Adrenal gland (tissue), 9 donors: ENCODE measurements at regions not wholly inside any gene's neighbourhood (a gene's known extent, or its start where the extent isn't known, plus 50 kb on each side); places are given as distances from the start of the nearest gene placed in this dataset.

Experiments used
- DNase-seq, 7 donors: peaks; one replicate each; pipeline ENCODE4 v3.0.0-alpha.2; 2019 to 2020
- H3K27ac ChIP-seq, 5 donors: fragments of 200-600 bp; sonication (generic) in 4 of 5; 1 replicate in 3 of 5; 2 replicates in 2 of 5; pipeline versions ENCODE4 v1.5.1 to v1.8.0; 2016 to 2020; ENCODE audit warnings: mild to moderate bottlenecking in 1 of 5
- H3K27me3 ChIP-seq: fragments of 200-600 bp; 2 replicates; pipeline ENCODE4 v1.8.0; 2021
- H3K36me3 ChIP-seq, 2 donors: fragments of 200-600 bp; replicated peaks in 1 of 2; 1 replicate in 1 of 2; 2 replicates in 1 of 2; pipeline versions ENCODE4 v1.5.1 to v1.8.0; 2018 to 2022
- H3K4me1 ChIP-seq, 2 donors: fragments of 200-600 bp; replicated peaks in 1 of 2; 1 replicate in 1 of 2; 2 replicates in 1 of 2; pipeline versions ENCODE4 v1.5.1 to v1.8.0; 2018 to 2021
- H3K4me3 ChIP-seq, 4 donors: fragments of 200-600 bp; sonication (generic) in 3 of 4; one replicate each; pipeline ENCODE4 v1.5.1; 2016 to 2018
- H3K9me3 ChIP-seq, 3 donors: fragments of 200-600 bp; sonication (generic) in 1 of 3; replicated peaks in 1 of 3; 1 replicate in 2 of 3; 2 replicates in 1 of 3; pipeline versions ENCODE4 v1.5.1 to v1.8.0; 2016 to 2021
- CTCF ChIP-seq, 6 experiments: fragments of 450-650 bp in 4 of 6; fragments of 200-600 bp in 2 of 6; sonication (generic) in 1 of 6; IDR thresholded peaks; 1 replicate in 5 of 6; 2 replicates in 1 of 6; pipeline versions ENCODE4 v1.5.1 to v1.8.0; 2016 to 2021; ENCODE audit warnings: antibody characterized with exemption in 6 of 6, mild to moderate bottlenecking in 2 of 6, moderate library complexity in 1 of 6
- POLR2A ChIP-seq, 2 donors: fragments of 450-650 bp; IDR thresholded peaks; one replicate each; pipeline ENCODE4 v1.6.1; 2017; ENCODE audit warnings: antibody characterized with exemption in 2 of 2, mild to moderate bottlenecking in 2 of 2, moderate library complexity in 1 of 2
- WGBS, 4 donors: extraction: QIAGEN DNeasy Blood & Tissue Kit in 2 of 4; methylation state at CpG; one replicate each; pipeline versions ENCODE4 v1.1.5 to v1.1.7; 2013 to 2017; 5-methylcytosine and 5-hydroxymethylcytosine counted together
- intact Hi-C, 2 donors: fragments of 100-400 bp; cut with DNase I; formaldehyde crosslinking; loops; one replicate each; pipeline versions ENCODE4 v1.14.1 to v1.15.0; 2022 to 2023
- donor health status: healthy with polysubstance abuse.
- donor health status: Bipolar disorder and iron deficiency.
- donor health status: DM: yes; HTN: yes; CAD: no.
- donor health status: DM: no; HTN: no; CAD: no.
- donor health status: DM: no; HTN: no; CAD: no.

GRCh38 chr11:69231466-69232018, 62.4 kb upstream of the MYEOV start:
- H3K27me3 ChIP-seq: peaks cover 5% of the 10 kb centered on the region
- no peaks in the 10 kb centered on the region for H3K9me3 ChIP-seq
- WGBS, 4 donors: 67 to 82% (median 71%) methylated on average over 9 of the region's 9 CpGs
- H3K4me3 ChIP-seq: no peak overlapping the region
- no peak overlapping the region for H3K27ac ChIP-seq
- TF ChIP-seq POLR2A (IDR thresholded peaks at IDR 0.05) (no peak), CTCF (IDR thresholded peaks at IDR 0.05) (no peak)
- H3K4me1 ChIP-seq: no peaks in the 10 kb centered on the region
- no peaks in the 10 kb centered on the region for H3K36me3 ChIP-seq
- intact Hi-C loops: no loop called here
- peak in 2 of 7 donors; percentile 4 to 7 for DNase-seq

DNA sequence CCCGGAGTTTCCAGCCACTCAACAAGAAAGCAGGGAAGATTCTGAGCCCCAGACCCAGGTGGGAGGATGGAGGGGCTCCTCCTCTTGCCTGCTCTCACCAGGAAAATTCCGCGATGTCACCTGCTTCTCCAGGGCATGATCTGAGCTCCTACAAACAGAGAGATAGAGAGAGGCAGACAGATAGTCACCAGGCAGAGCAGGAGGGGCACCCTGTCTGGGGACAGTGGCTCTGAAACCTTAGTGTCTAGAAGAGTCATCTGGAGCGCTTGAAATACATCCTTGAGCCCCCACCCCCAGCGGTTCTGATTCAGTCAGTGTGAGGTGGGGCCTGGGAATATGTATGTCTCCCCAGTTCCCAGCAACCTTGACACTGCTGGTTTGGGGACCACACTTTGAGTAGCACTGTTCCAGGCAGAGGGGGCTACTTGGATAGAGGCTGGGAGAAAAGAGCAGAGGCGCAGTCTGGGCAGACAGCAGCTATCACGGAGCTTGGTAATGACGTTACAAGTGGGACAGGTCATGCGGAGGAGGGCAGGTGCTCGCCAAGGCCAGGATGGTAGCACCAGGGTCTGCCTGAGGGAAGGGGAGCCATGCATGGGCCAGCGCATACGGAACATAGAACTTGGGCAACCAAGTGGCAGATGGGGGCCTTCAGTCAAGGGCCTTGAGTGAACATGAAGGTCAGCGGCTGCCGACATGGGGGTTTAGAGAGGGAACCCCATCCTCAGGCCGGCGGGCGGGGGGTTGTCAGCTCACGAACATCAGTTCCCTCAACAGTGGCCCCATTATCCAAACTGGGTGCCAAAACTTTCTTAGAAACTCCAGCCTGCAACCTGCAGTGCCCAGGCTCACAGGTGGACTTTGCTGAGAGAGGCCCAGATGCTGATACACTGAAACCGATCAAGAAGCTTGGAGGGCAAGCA, 60.9 kb upstream of the MYEOV start:
- intact Hi-C loops: no loop called here
- peak in 3 of 7 donors; percentile 6 to 14 (median 7) for DNase-seq
- TF ChIP-seq POLR2A (IDR thresholded peaks at IDR 0.05) (no peak), CTCF (IDR thresholded peaks at IDR 0.05) (no peak)

DNA sequence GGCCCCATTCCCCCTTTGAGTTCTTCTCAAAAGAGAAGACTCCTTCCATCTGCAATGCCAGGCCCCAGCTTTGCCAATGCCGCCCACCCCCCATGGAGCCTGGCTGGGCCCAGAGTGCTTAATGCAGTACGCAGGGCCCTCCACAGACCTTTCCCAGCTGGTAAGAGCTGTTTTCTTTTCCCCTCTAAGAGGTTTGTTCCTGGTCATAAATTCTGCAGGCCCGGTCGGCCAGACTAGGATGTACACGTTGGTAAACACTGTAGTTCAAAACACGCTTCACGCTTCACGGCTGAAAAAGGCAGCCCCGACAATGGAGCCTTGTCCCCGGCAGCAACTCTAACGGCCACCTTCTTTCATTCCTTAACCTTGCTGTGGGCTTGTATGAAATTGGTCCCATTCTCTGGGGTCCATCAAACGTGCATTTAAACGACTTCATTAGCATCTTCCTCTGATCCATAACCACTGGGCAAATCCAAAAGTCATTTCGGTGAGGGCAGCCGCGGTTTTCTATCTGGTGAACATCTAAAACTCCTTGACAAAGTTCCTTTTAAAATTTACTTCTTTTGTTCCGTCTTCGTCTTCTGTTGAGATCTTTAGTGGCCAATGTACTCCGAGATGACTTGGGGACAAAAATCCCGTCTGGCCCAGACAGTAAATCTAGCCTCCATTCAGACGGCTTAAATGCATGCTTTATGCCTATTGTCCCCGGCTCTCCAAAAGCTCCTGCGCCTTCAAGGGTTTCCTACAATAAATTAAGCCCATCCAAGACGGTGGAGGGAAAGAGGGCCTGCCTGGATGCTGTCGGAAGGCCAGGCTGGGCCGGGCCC, 60.0 kb upstream of the MYEOV start:
- Histone ChIP-seq H3K36me3 (no peaks in the 10 kb centered on the region), H3K4me1 (no peaks in the 10 kb centered on the region), H3K27ac (no peak overlapping the region), H3K9me3 (no peaks in the 10 kb centered on the region), H3K27me3 (peaks cover 5% of the 10 kb centered on the region), H3K4me3 (no peak overlapping the region)
- no peak for TF ChIP-seq POLR2A (IDR thresholded peaks at IDR 0.05)
- TF ChIP-seq CTCF (IDR thresholded peaks at IDR 0.05): no peak
- 86 to 90% (median 89%) methylated on average over 25 to 26 of the region's 26 CpGs for WGBS, 4 donors
- DNase-seq: peak in 2 of 7 donors; percentile 10 to 21
- intact Hi-C loops: no loop called here

More for the DNA sequence above, 60.9 kb upstream of the MYEOV start:
- no peaks in the 10 kb centered on the region for H3K36me3 ChIP-seq
- H3K9me3 ChIP-seq: no peaks in the 10 kb centered on the region
- peaks cover 5% of the 10 kb centered on the region for H3K27me3 ChIP-seq
- no peak overlapping the region for H3K4me3 ChIP-seq
- WGBS, 4 donors: 88 to 96% (median 92%) methylated on average over 18 to 19 of the region's 19 CpGs
- no peaks in the 10 kb centered on the region for H3K4me1 ChIP-seq
- no peak overlapping the region for H3K27ac ChIP-seq
